H1 (cell line): ENCODE measurements at regions not wholly inside any gene's neighbourhood (a gene's known extent, or its start where the extent isn't known, plus 50 kb on each side); places are given as distances from the start of the nearest gene placed in this dataset.

Source experiments
- CTCF ChIA-PET: fragments of 300-600 bp; sonication (Branson Sonifier 250); formaldehyde crosslinking; loops from one replicate; lab custom pipeline; 2021; ENCODE audit not compliant: partially characterized antibody; lab: Charles Lee
- POLR2A ChIA-PET: fragments of 300-600 bp; sonication (Branson Sonifier 250); formaldehyde crosslinking; loops from one replicate; lab custom pipeline; 2021; ENCODE audit warnings: inconsistent platforms; ENCODE audit not compliant: partially characterized antibody; lab: Charles Lee
- DNase-seq, 2 experiments: peaks; one replicate each; pipeline versions ENCODE4 v3.0.0 to v3.0.0-alpha.2; 2010 to 2022; ENCODE audit warnings: low spot score in 2 of 2, low read depth in 1 of 2, mixed read lengths in 1 of 2
- FAIRE-seq: peaks from 2 replicates; lab custom pipeline; 2011; peaks lifted over from hg19 to GRCh38; lab: Jason Lieb, UNC
- H2AFZ ChIP-seq: 2 replicates; pipeline ENCODE4 v1.8.1; 2012; ENCODE audit warnings: low read length, inconsistent platforms
- H2AK5ac ChIP-seq: 2 replicates; pipeline ENCODE4 v1.6.1; 2013; ENCODE audit warnings: low read depth, low read length
- H2BK120ac ChIP-seq: replicated peaks from 2 replicates; pipeline ENCODE3; 2013; ENCODE audit warnings: low read depth, low read length, inconsistent platforms
- H2BK12ac ChIP-seq: 2 replicates; pipeline ENCODE4 v1.6.1; 2013; ENCODE audit warnings: low read depth, low read length
- H2BK15ac ChIP-seq: 2 replicates; pipeline ENCODE4 v1.6.1; 2013; ENCODE audit warnings: low read length
- H2BK20ac ChIP-seq: 2 replicates; pipeline ENCODE4 v1.6.1; 2013; ENCODE audit warnings: low read length
- H2BK5ac ChIP-seq: 2 replicates; pipeline ENCODE4 v1.6.1; 2013; ENCODE audit warnings: low read depth, low read length
- H3K14ac ChIP-seq: 2 replicates; pipeline ENCODE4 v1.6.1; 2013; ENCODE audit warnings: inconsistent platforms; ENCODE audit not compliant: insufficient read length
- H3K18ac ChIP-seq: 2 replicates; pipeline ENCODE4 v1.6.1; 2013; ENCODE audit warnings: low read length; ENCODE audit errors: extremely low read depth
- H3K23ac ChIP-seq: 2 replicates; pipeline ENCODE4 v1.6.1; 2013; ENCODE audit warnings: inconsistent platforms; ENCODE audit not compliant: insufficient read length
- H3K23me2 ChIP-seq: 2 replicates; pipeline ENCODE4 v1.6.1; 2013; ENCODE audit warnings: low read depth, low read length
- H3K27ac ChIP-seq: 2 replicates; pipeline ENCODE4 v1.6.1; 2011; ENCODE audit warnings: low read depth, low read length, inconsistent platforms
- H3K27me3 ChIP-seq, 4 experiments: replicated peaks in 1 of 4; 1 replicate in 1 of 4; 2 replicates in 3 of 4; pipeline versions ENCODE4 v1.6.1 to v1.8.1; 2011 to 2013; ENCODE audit warnings: low read length in 3 of 4, mild to moderate bottlenecking in 3 of 4, inconsistent platforms in 2 of 4, mixed read lengths in 2 of 4, moderate library complexity in 1 of 4; ENCODE audit not compliant: control insufficient read depth in 3 of 4, insufficient read depth in 3 of 4; ENCODE audit errors: extremely low read depth in 1 of 4
- H3K36me3 ChIP-seq, 4 experiments: 2 replicates each; pipeline versions ENCODE4 v1.6.1 to v1.8.1; 2011 to 2013; ENCODE audit warnings: mild to moderate bottlenecking in 4 of 4, low read length in 3 of 4, moderate library complexity in 2 of 4, control low read depth in 1 of 4, inconsistent platforms in 1 of 4; ENCODE audit not compliant: insufficient read depth in 4 of 4, control insufficient read depth in 2 of 4
- H3K4ac ChIP-seq: replicated peaks from 2 replicates; pipeline ENCODE3; 2013; ENCODE audit warnings: low read length, low read depth, mixed read lengths, inconsistent platforms; ENCODE audit not compliant: insufficient read length
- H3K4me1 ChIP-seq, 4 experiments: replicated peaks in 1 of 4; 1 replicate in 1 of 4; 2 replicates in 3 of 4; pipeline versions ENCODE4 v1.6.1 to v1.8.1; 2011 to 2013; ENCODE audit warnings: low read length in 3 of 4, inconsistent platforms in 2 of 4, mixed read lengths in 1 of 4; ENCODE audit not compliant: insufficient read depth in 4 of 4, control insufficient read depth in 3 of 4
- H3K4me2 ChIP-seq, 2 experiments: 2 replicates each; pipeline versions ENCODE4 v1.6.1 to v1.8.1; 2011 to 2013; ENCODE audit warnings: low read depth in 2 of 2, low read length in 2 of 2, control low read depth in 1 of 2, inconsistent platforms in 1 of 2, mild to moderate bottlenecking in 1 of 2; ENCODE audit not compliant: insufficient read depth in 1 of 2
- H3K4me3 ChIP-seq, 4 experiments: fragments of 200-600, 300-600 bp in 1 of 4; sonication (generic), shearing (Covaris generic), sonication (Bioruptor Twin) in 1 of 4; 2 replicates each; pipeline versions ENCODE4 v1.5.1 to v1.8.1; 2011 to 2016; ENCODE audit warnings: low read length in 4 of 4, low read depth in 3 of 4, control low read depth in 2 of 4, inconsistent platforms in 2 of 4, mild to moderate bottlenecking in 2 of 4, mixed read lengths in 1 of 4, moderate library complexity in 1 of 4; ENCODE audit not compliant: insufficient read depth in 2 of 4; ENCODE audit errors: extremely low read depth in 1 of 4
- H3K56ac ChIP-seq: replicated peaks from 2 replicates; pipeline ENCODE3; 2013; ENCODE audit warnings: low read depth, mild to moderate bottlenecking, mixed read lengths, low read length, inconsistent platforms; ENCODE audit not compliant: insufficient read length
- H3K79me1 ChIP-seq: 2 replicates; pipeline ENCODE4 v1.6.1; 2013; ENCODE audit warnings: low read depth, low read length, control low read depth
- H3K79me2 ChIP-seq, 2 experiments: 2 replicates each; pipeline versions ENCODE4 v1.6.1 to v1.8.1; 2012 to 2013; ENCODE audit warnings: low read length in 2 of 2, mild to moderate bottlenecking in 2 of 2, inconsistent platforms in 1 of 2; ENCODE audit not compliant: insufficient read depth in 2 of 2, control insufficient read depth in 1 of 2
- H3K9ac ChIP-seq, 4 experiments: replicated peaks in 1 of 4; 1 replicate in 1 of 4; 2 replicates in 3 of 4; pipeline versions ENCODE4 v1.6.1 to v1.8.1; 2011 to 2013; ENCODE audit warnings: low read depth in 3 of 4, low read length in 3 of 4, control low read depth in 2 of 4, mild to moderate bottlenecking in 2 of 4, moderate library complexity in 2 of 4, inconsistent platforms in 1 of 4; ENCODE audit errors: extremely low read depth in 1 of 4
- H3K9me3 ChIP-seq, 2 experiments: 2 replicates each; pipeline versions ENCODE4 v1.6.1 to v1.8.1; 2012 to 2013; ENCODE audit warnings: mild to moderate bottlenecking in 2 of 2, moderate library complexity in 2 of 2, control low read depth in 1 of 2, inconsistent platforms in 1 of 2, low read depth in 1 of 2, low read length in 1 of 2, mixed read lengths in 1 of 2; ENCODE audit not compliant: insufficient read depth in 2 of 2
- H4K20me1 ChIP-seq, 2 experiments: replicated peaks in 1 of 2; 2 replicates each; pipeline versions ENCODE3 to v1.8.1; 2011 to 2013; ENCODE audit warnings: inconsistent platforms in 2 of 2, low read length in 2 of 2, mild to moderate bottlenecking in 1 of 2; ENCODE audit not compliant: insufficient read depth in 2 of 2, control insufficient read depth in 1 of 2
- H4K5ac ChIP-seq: 2 replicates; pipeline ENCODE4 v1.6.1; 2013; ENCODE audit warnings: low read length, low read depth, mixed read lengths, inconsistent platforms; ENCODE audit not compliant: insufficient read length
- H4K8ac ChIP-seq: 2 replicates; pipeline ENCODE4 v1.8.0; 2013; ENCODE audit warnings: mild to moderate bottlenecking, moderate library complexity, low read length, inconsistent platforms; ENCODE audit not compliant: insufficient read depth; ENCODE audit errors: extremely low read depth
- H4K91ac ChIP-seq: replicated peaks from 2 replicates; pipeline ENCODE3; 2013; ENCODE audit warnings: low read length, mixed read lengths, inconsistent platforms; ENCODE audit not compliant: insufficient read length
- CREB1 ChIP-seq: IDR thresholded peaks from 2 replicates; pipeline ENCODE4 v1.6.1; 2012; ENCODE audit warnings: inconsistent platforms
- MAFK ChIP-seq: IDR thresholded peaks from 2 replicates; pipeline ENCODE4 v1.6.1; 2012; ENCODE audit warnings: low read depth, mild to moderate bottlenecking, improper control_type of control experiment, low read length
- POLR2A ChIP-seq, 2 experiments: IDR thresholded peaks; 1 replicate in 1 of 2; 2 replicates in 1 of 2; pipeline ENCODE4 v1.6.1; 2011; ENCODE audit warnings: low read depth in 2 of 2, low read length in 2 of 2, mild to moderate bottlenecking in 2 of 2; ENCODE audit errors: control extremely low read depth in 1 of 2
- POU5F1 ChIP-seq: IDR thresholded peaks from 2 replicates; pipeline ENCODE4 v1.6.1; 2011; ENCODE audit warnings: low read depth, mild to moderate bottlenecking, low read length, moderate library complexity
- RXRA ChIP-seq: IDR thresholded peaks from 2 replicates; pipeline ENCODE4 v1.6.1; 2011; ENCODE audit warnings: low read depth, mild to moderate bottlenecking, low read length, moderate library complexity; ENCODE audit not compliant: insufficient read depth
- WGBS, 2 experiments: shearing (Covaris generic) in 1 of 2; methylation state at CpG; one replicate each; pipeline versions ENCODE4 v1.1.6 to v1.1.7; 2013 to 2015; ENCODE audit warnings: low lambda C conversion rate in 2 of 2, mixed read lengths in 2 of 2, inconsistent platforms in 1 of 2, low coverage in 1 of 2, missing lambda C conversion rate in 1 of 2; ENCODE audit not compliant: insufficient replicate concordance in 2 of 2, insufficient coverage in 1 of 2, insufficient read length in 1 of 2; ENCODE audit errors: extremely low coverage in 1 of 2, missing lambda C conversion rate in 1 of 2; 5-methylcytosine and 5-hydroxymethylcytosine counted together

- H2BK5ac ChIP-seq = no peak overlapping the region
- DNase-seq = no peak
- TF ChIP-seq POU5F1 = no peak
- TF ChIP-seq MAFK = peak; percentile 43; the same call in 1 of the 2 replicates
- TF ChIP-seq CREB1 = no peak
- no peak for TF ChIP-seq RXRA
- no peak for TF ChIP-seq POLR2A (IDR thresholded peaks at IDR 0.05; ENCODE audit: control extremely low read depth in 1 of 2, low read depth in 2 of 2, low read length in 2 of 2)
These were observed 555.1 kb downstream of the EBF1 start for GRCh38 chr5:158544388-158545339.

More at GRCh38 chr5:158544388-158545339, 555.1 kb downstream of the EBF1 start:
- H3K27me3 ChIP-seq = no peaks in the 10 kb centered on the region
- H3K27ac ChIP-seq = no peak overlapping the region
- H3K56ac ChIP-seq = no peak overlapping the region
- H4K5ac ChIP-seq = no peak overlapping the region
- H3K4me3 ChIP-seq = no peak overlapping the region
- no peak overlapping the region for H3K9ac ChIP-seq
- H2AFZ ChIP-seq = no peak overlapping the region
- CTCF ChIA-PET = interaction anchor here (0.8 kb wide), 1 partner anchor 16 kb away, joined by 3 read pairs; no protein-coding TSS in a partner anchor
- H3K79me1 ChIP-seq = no peaks in the 10 kb centered on the region
- H2BK20ac ChIP-seq = no peak overlapping the region
- WGBS, 2 experiments = 88% methylated on average over 3 of the region's 3 CpGs; no CpG with 5 or more reads in 1 of the 2 experiments
- H2BK12ac ChIP-seq = no peak overlapping the region
- no peaks in the 10 kb centered on the region for H3K79me2 ChIP-seq
- H3K14ac ChIP-seq = no peak overlapping the region
- no peak for FAIRE-seq
- H3K18ac ChIP-seq = no peak overlapping the region
- no peak overlapping the region for H3K4me2 ChIP-seq
- no peak overlapping the region for H3K4ac ChIP-seq
- H3K9me3 ChIP-seq = no peaks in the 10 kb centered on the region
- H2BK15ac ChIP-seq = no peak overlapping the region
- H3K4me1 ChIP-seq = no peaks in the 10 kb centered on the region
- no peaks in the 10 kb centered on the region for H4K20me1 ChIP-seq
- no peak overlapping the region for H3K23ac ChIP-seq
- no peak overlapping the region for H4K8ac ChIP-seq
- H2AK5ac ChIP-seq = no peak overlapping the region
- no peak overlapping the region for H2BK120ac ChIP-seq
- no peaks in the 10 kb centered on the region for H3K23me2 ChIP-seq
- H4K91ac ChIP-seq = no peak overlapping the region
- H3K36me3 ChIP-seq = no peaks in the 10 kb centered on the region
- POLR2A ChIA-PET = no interaction called here
